AG04449 (cell line): ENCODE measurements at regions not wholly inside any gene's neighbourhood (a gene's known extent, or its start where the extent isn't known, plus 50 kb on each side); places are given as distances from the start of the nearest gene placed in this dataset.

Experiments
- CTCF ChIA-PET: fragments of 350-600 bp; formaldehyde crosslinking; extraction: SDS; loops from one replicate; lab custom pipeline; 2021; ENCODE audit warnings: antibody characterized with exemption; lab: Yijun Ruan, JAX
- POLR2A ChIA-PET: fragments of 400-600, 350-600 bp; formaldehyde crosslinking; extraction: SDS; loops from one replicate; lab custom pipeline; 2020; ENCODE audit warnings: antibody characterized with exemption, inconsistent platforms; lab: Yijun Ruan, JAX
- DNase-seq: peaks from one replicate; pipeline ENCODE4 v3.0.0-alpha.2; 2010; ENCODE audit warnings: low read depth, low spot score
- H3K4me3 ChIP-seq: 2 replicates; pipeline ENCODE4 v1.5.1; 2011; ENCODE audit warnings: low read depth, mild to moderate bottlenecking, control low read depth, low read length
- CTCF ChIP-seq: IDR thresholded peaks from one replicate; pipeline ENCODE4 v1.5.1; 2011; ENCODE audit warnings: mild to moderate bottlenecking, moderate library complexity, low read length, control low read depth, inconsistent platforms; ENCODE audit not compliant: insufficient read depth; ENCODE audit errors: missing control alignments

GRCh38 chr2:235149240-235149659, 197.4 kb downstream of the SH3BP4 start:
- no peak for DNase-seq
- ChIA-PET CTCF (interaction anchor here (0.7 to 6.2 kb wide), 3 partner anchors 14 to 597 kb away, joined by 3 to 66 read pairs (median 3); no protein-coding TSS in a partner anchor), POLR2A (no interaction called here)
- TF ChIP-seq CTCF, result no peak
- no peak overlapping the region for H3K4me3 ChIP-seq

GRCh38 chr2:235149736-235150135, 197.9 kb downstream of the SH3BP4 start:
- ChIA-PET CTCF (interaction anchor here (0.7 to 6.2 kb wide), 3 partner anchors 14 to 596 kb away, joined by 3 to 66 read pairs (median 3); no protein-coding TSS in a partner anchor), POLR2A (no interaction called here)
- no peak for DNase-seq
- H3K4me3 ChIP-seq, result no peak overlapping the region
- TF ChIP-seq CTCF, result no peak

GRCh38 chr2:235151152-235151551, 199.3 kb downstream of the SH3BP4 start:
- no peak for TF ChIP-seq CTCF
- POLR2A ChIA-PET, result no interaction called here
- no peak for DNase-seq
- CTCF ChIA-PET, result interaction anchor here (0.8 to 1.4 kb wide), 4 partner anchors 16 to 595 kb away, joined by 3 to 4 read pairs (median 3); no protein-coding TSS in a partner anchor
- H3K4me3 ChIP-seq, result no peak overlapping the region

- H3K4me3 ChIP-seq, result no peak overlapping the region
- ChIA-PET POLR2A (no interaction called here), CTCF (no interaction called here)
- no peak for DNase-seq
- no peak for TF ChIP-seq CTCF
Measured at GRCh38 chr2:235155163-235155562, 203.3 kb downstream of the SH3BP4 start.

- ChIA-PET POLR2A (no interaction called here), CTCF (no interaction called here)
- no peak for TF ChIP-seq CTCF
- no peak overlapping the region for H3K4me3 ChIP-seq
- DNase-seq, result no peak
Measured at GRCh38 chr2:235156055-235156454, 204.2 kb downstream of the SH3BP4 start.

- CTCF ChIA-PET, result interaction anchor here (1.3 kb wide), 1 partner anchor 13 kb away, joined by 3 read pairs; no protein-coding TSS in a partner anchor
- no peak overlapping the region for H3K4me3 ChIP-seq
- TF ChIP-seq CTCF, result no peak
- POLR2A ChIA-PET, result no interaction called here
- DNase-seq, result no peak
Measured at GRCh38 chr2:235157746-235158482, 206.1 kb downstream of the SH3BP4 start.
